Gastroesophageal sphincter (tissue), 3 donors: ENCODE measurements at regions not wholly inside any gene's neighbourhood (a gene's known extent, or its start where the extent isn't known, plus 50 kb on each side); places are given as distances from the start of the nearest gene placed in this dataset.

Experiments used
- EP300 ChIP-seq: sonication (generic); formaldehyde crosslinking; IDR thresholded peaks from one replicate; pipeline ENCODE4 v1.6.1; 2017; ENCODE audit warnings: antibody characterized with exemption, mild to moderate bottlenecking
- POLR2A ChIP-seq, 2 donors: fragments of 450-650 bp; IDR thresholded peaks; one replicate each; pipeline ENCODE4 v1.6.1; 2017; ENCODE audit warnings: antibody characterized with exemption in 2 of 2, mild to moderate bottlenecking in 2 of 2, moderate library complexity in 1 of 2
- POLR2AphosphoS5 ChIP-seq: sonication (generic); formaldehyde crosslinking; IDR thresholded peaks from one replicate; pipeline ENCODE4 v1.6.1; 2017; ENCODE audit warnings: antibody characterized with exemption
- TF ChIP-seq, protein P1 (sequence below), 4 experiments: fragments of 200-600 bp in 2 of 4; fragments of 450-650 bp in 2 of 4; sonication (generic) in 1 of 4; IDR thresholded peaks; one replicate each; pipeline ENCODE4 v1.5.1; 2017 to 2019; ENCODE audit warnings: antibody characterized with exemption in 4 of 4, mild to moderate bottlenecking in 2 of 4, moderate library complexity in 2 of 4

DNA sequence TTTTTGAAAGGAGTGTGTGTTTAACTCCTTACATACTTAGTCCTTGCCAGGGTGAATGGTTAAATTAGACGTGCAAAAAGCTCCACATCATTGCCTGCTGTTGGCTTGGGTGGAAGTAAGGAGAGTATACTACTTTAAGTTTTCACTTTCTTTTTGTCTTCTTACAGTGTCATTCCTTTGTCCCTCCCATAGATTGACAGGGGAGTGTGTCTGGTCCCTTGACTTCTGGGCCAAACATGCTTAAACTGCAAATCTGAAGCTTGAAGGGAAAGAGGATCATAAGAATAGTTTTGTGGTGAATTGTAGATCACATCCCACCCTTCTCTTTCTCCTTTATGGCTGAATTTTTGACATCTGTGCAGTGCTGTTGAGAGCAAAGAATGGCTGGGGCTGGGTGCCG lies 355.8 kb upstream of the C2CD4B start:
- TF ChIP-seq POLR2A (IDR thresholded peaks at IDR 0.05), result no peak
- TF ChIP-seq, protein P1, sequence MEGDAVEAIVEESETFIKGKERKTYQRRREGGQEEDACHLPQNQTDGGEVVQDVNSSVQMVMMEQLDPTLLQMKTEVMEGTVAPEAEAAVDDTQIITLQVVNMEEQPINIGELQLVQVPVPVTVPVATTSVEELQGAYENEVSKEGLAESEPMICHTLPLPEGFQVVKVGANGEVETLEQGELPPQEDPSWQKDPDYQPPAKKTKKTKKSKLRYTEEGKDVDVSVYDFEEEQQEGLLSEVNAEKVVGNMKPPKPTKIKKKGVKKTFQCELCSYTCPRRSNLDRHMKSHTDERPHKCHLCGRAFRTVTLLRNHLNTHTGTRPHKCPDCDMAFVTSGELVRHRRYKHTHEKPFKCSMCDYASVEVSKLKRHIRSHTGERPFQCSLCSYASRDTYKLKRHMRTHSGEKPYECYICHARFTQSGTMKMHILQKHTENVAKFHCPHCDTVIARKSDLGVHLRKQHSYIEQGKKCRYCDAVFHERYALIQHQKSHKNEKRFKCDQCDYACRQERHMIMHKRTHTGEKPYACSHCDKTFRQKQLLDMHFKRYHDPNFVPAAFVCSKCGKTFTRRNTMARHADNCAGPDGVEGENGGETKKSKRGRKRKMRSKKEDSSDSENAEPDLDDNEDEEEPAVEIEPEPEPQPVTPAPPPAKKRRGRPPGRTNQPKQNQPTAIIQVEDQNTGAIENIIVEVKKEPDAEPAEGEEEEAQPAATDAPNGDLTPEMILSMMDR (IDR thresholded peaks at IDR 0.05), result no peak
- TF ChIP-seq EP300, result no peak
- no peak for TF ChIP-seq POLR2AphosphoS5
